GM10248 (cell line): ENCODE measurements at regions not wholly inside any gene's neighbourhood (a gene's known extent, or its start where the extent isn't known, plus 50 kb on each side); places are given as distances from the start of the nearest gene placed in this dataset.

Experiments
- CTCF ChIA-PET: fragments of 300-600 bp; sonication (Branson Sonifier 250); formaldehyde crosslinking; extraction: SDS; loops from one replicate; lab custom pipeline; 2021; ENCODE audit warnings: antibody characterized with exemption; lab: Yijun Ruan, JAX
- POLR2A ChIA-PET: fragments of 350-650 bp; sonication (Branson Sonifier 250); formaldehyde crosslinking; extraction: SDS; loops from one replicate; lab custom pipeline; 2020; ENCODE audit warnings: antibody characterized with exemption; lab: Yijun Ruan, JAX
- DNase-seq: peaks from one replicate; pipeline ENCODE4 v3.0.0; 2012; ENCODE audit errors: extremely low spot score
- CTCF ChIP-seq: IDR thresholded peaks from 2 replicates; pipeline ENCODE4 v1.5.1; 2012; ENCODE audit warnings: mild to moderate bottlenecking, low read depth; ENCODE audit errors: extremely low read depth, missing control alignments, control extremely low read depth

DNA sequence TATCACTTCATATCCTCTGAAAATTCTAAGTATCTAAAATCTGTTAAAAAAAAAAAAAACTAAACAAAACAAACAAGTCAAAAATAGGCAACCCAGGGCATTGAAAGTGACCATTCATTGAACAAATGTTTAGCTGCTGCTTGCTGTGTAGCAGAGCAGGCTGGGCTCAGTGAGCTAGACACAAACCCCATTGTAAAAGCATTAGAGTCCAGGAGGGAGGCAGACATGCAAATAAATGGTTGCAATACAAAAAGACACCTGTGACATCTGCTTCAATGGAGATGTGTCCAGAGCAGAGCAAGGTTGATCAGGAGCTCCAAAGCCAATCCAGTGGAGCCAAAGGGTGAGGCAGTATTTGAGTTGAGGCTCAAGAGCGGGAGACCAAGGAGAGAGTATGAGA, 267.3 kb upstream of the GATB start:
- CTCF ChIA-PET, result no interaction called here
- POLR2A ChIA-PET, result no interaction called here
- DNase-seq, result no peak
- TF ChIP-seq CTCF, result no peak

- ChIA-PET POLR2A (no interaction called here), CTCF (no interaction called here)
- no peak for DNase-seq
- no peak for TF ChIP-seq CTCF
Measured at GRCh38 chr4:152024881-152025280, 264.1 kb upstream of the GATB start.

- DNase-seq, result no peak
- CTCF ChIA-PET, result no interaction called here
- no peak for TF ChIP-seq CTCF
- POLR2A ChIA-PET, result no interaction called here
Measured at GRCh38 chr4:152023674-152024073, 262.9 kb upstream of the GATB start.

- ChIA-PET POLR2A (no interaction called here), CTCF (interaction anchor here (1.2 kb wide), 1 partner anchor 222 kb away, joined by 4 read pairs; no protein-coding TSS in a partner anchor)
- TF ChIP-seq CTCF, result no peak
- DNase-seq, result no peak
Measured at GRCh38 chr4:152022543-152022942, 261.7 kb upstream of the GATB start.

GRCh38 chr4:152021788-152022438, 261.1 kb upstream of the GATB start:
- DNase-seq, result no peak
- ChIA-PET POLR2A (no interaction called here), CTCF (interaction anchor here (1.1 to 2.7 kb wide), 4 partner anchors 11 to 222 kb away, joined by 3 to 6 read pairs (median 4); no protein-coding TSS in a partner anchor)
- TF ChIP-seq CTCF, result no peak

GRCh38 chr4:152020073-152020472, 259.3 kb upstream of the GATB start:
- no peak for DNase-seq
- ChIA-PET POLR2A (no interaction called here), CTCF (interaction anchor here (2.7 kb wide), 1 partner anchor 9 kb away, joined by 6 read pairs; no protein-coding TSS in a partner anchor)
- no peak for TF ChIP-seq CTCF
